MCF 10A (cell line): ENCODE measurements at regions not wholly inside any gene's neighbourhood (a gene's known extent, or its start where the extent isn't known, plus 50 kb on each side); places are given as distances from the start of the nearest gene placed in this dataset.

ENCODE experiments used
- BruUV-seq: library from RNA; stranded (reverse); fragments of 400-500 nt; replicated peaks from 2 replicates; lab custom pipeline; 2021; lab: Mats Ljungman, UMichigan
- CTCF ChIA-PET: fragments of 300-600 bp; sonication (Branson Sonifier 250); formaldehyde crosslinking; extraction: SDS; loops from one replicate; lab custom pipeline; 2021; ENCODE audit warnings: antibody characterized with exemption, inconsistent platforms; lab: Yijun Ruan, JAX
- POLR2A ChIA-PET: fragments of 300-600, 350-650 bp; sonication (Branson Sonifier 250); formaldehyde crosslinking; extraction: SDS; loops from one replicate; lab custom pipeline; 2020; ENCODE audit warnings: antibody characterized with exemption, inconsistent platforms; lab: Yijun Ruan, JAX
- DNase-seq: peaks from one replicate; pipeline ENCODE4 v3.0.0-alpha.2; 2018; ENCODE audit not compliant: unreplicated experiment
- H3K27ac Mint-ChIP-seq: one replicate; pipeline ENCODE4 v1.8.0; 2022; ENCODE audit warnings: mild to moderate bottlenecking, low read depth, mixed read lengths; ENCODE audit not compliant: unreplicated experiment
- H3K27me3 Mint-ChIP-seq: one replicate; pipeline ENCODE4 v1.8.0; 2022; ENCODE audit warnings: mixed read lengths; ENCODE audit not compliant: insufficient read depth, unreplicated experiment
- H3K36me3 Mint-ChIP-seq: one replicate; pipeline ENCODE4 v1.8.0; 2022; ENCODE audit warnings: mild to moderate bottlenecking, moderate library complexity, mixed read lengths; ENCODE audit not compliant: insufficient read depth, unreplicated experiment
- H3K4me1 Mint-ChIP-seq: one replicate; pipeline ENCODE4 v1.8.0; 2022; ENCODE audit warnings: mixed read lengths; ENCODE audit not compliant: insufficient read depth, unreplicated experiment
- H3K4me3 Mint-ChIP-seq: one replicate; pipeline ENCODE4 v1.8.0; 2022; ENCODE audit warnings: mild to moderate bottlenecking, moderate library complexity, mixed read lengths; ENCODE audit not compliant: unreplicated experiment
- H3K9me3 Mint-ChIP-seq: one replicate; pipeline ENCODE4 v1.8.0; 2022; ENCODE audit warnings: mixed read lengths; ENCODE audit not compliant: unreplicated experiment
- CTCF ChIP-seq: fragments of 200-600 bp; IDR thresholded peaks from one replicate; pipeline ENCODE4 v1.8.0; 2022; ENCODE audit warnings: antibody characterized with exemption, mild to moderate bottlenecking; ENCODE audit not compliant: unreplicated experiment
- intact Hi-C: fragments of 100-400 bp; cut with micrococcal nuclease; formaldehyde crosslinking; loops from 2 replicates; pipeline ENCODE4 v1.14.1; 2022

GRCh38 chr2:33917252-33917651 is 318.2 kb upstream of the FAM98A start:
- no peaks in the 10 kb centered on the region for H3K4me1 Mint-ChIP-seq
- intact Hi-C loops, result no loop called here
- H3K27ac Mint-ChIP-seq, result no peak overlapping the region
- DNase-seq, result no peak
- H3K36me3 Mint-ChIP-seq, result no peaks in the 10 kb centered on the region
- H3K9me3 Mint-ChIP-seq, result no peaks in the 10 kb centered on the region
- CTCF ChIA-PET, result no interaction called here
- no TSS peak for BruUV-seq
- no peak overlapping the region for H3K4me3 Mint-ChIP-seq
- no peak for TF ChIP-seq CTCF
- POLR2A ChIA-PET, result no interaction called here
- H3K27me3 Mint-ChIP-seq, result no peaks in the 10 kb centered on the region

GRCh38 chr2:33913071-33913616 is 314.0 kb upstream of the FAM98A start:
- H3K9me3 Mint-ChIP-seq, result no peaks in the 10 kb centered on the region
- ChIA-PET CTCF (no interaction called here), POLR2A (interaction anchor here (0.6 kb wide), 1 partner anchor 84 kb away, joined by 3 read pairs; no protein-coding TSS in a partner anchor)
- H3K4me1 Mint-ChIP-seq, result peaks cover 6% of the 10 kb centered on the region
- H3K36me3 Mint-ChIP-seq, result no peaks in the 10 kb centered on the region
- H3K27ac Mint-ChIP-seq, result no peak overlapping the region
- intact Hi-C loops, result no loop called here
- no TSS peak for BruUV-seq
- H3K27me3 Mint-ChIP-seq, result no peaks in the 10 kb centered on the region
- no peak for TF ChIP-seq CTCF
- DNase-seq, result no peak
- no peak overlapping the region for H3K4me3 Mint-ChIP-seq

- no peak for TF ChIP-seq CTCF
- ChIA-PET CTCF (interaction anchor here (0.5 to 1.0 kb wide), 2 partner anchors 9 to 210 kb away, joined by 3 to 4 read pairs; no protein-coding TSS in a partner anchor), POLR2A (no interaction called here)
- Mint-ChIP-seq H3K27ac (no peak overlapping the region), H3K27me3 (no peaks in the 10 kb centered on the region), H3K36me3 (no peaks in the 10 kb centered on the region), H3K4me1 (peaks cover 6% of the 10 kb centered on the region), H3K9me3 (no peaks in the 10 kb centered on the region), H3K4me3 (no peak overlapping the region)
- intact Hi-C loops, result no loop called here
- BruUV-seq, result no TSS peak
- DNase-seq, result no peak
These were observed 312.2 kb upstream of the FAM98A start for GRCh38 chr2:33911327-33911726.

- POLR2A ChIA-PET, result no interaction called here
- TF ChIP-seq CTCF, result no peak
- no peaks in the 10 kb centered on the region for H3K27me3 Mint-ChIP-seq
- CTCF ChIA-PET, result interaction anchor here (0.5 kb wide), 1 partner anchor 215 kb away, joined by 3 read pairs; no protein-coding TSS in a partner anchor
- H3K27ac Mint-ChIP-seq, result no peak overlapping the region
- no peaks in the 10 kb centered on the region for H3K36me3 Mint-ChIP-seq
- H3K4me1 Mint-ChIP-seq, result peaks cover 6% of the 10 kb centered on the region
- no TSS peak for BruUV-seq
- intact Hi-C loops, result no loop called here
- H3K4me3 Mint-ChIP-seq, result no peak overlapping the region
- H3K9me3 Mint-ChIP-seq, result no peaks in the 10 kb centered on the region
- peak; percentile 2 for DNase-seq
These were observed 311.0 kb upstream of the FAM98A start for GRCh38 chr2:33909945-33910695.
